ENCODE measurements at regions not wholly inside any gene's neighbourhood (a gene's known extent, or its start where the extent isn't known, plus 50 kb on each side); places are given as distances from the start of the nearest gene placed in this dataset.

DNA sequence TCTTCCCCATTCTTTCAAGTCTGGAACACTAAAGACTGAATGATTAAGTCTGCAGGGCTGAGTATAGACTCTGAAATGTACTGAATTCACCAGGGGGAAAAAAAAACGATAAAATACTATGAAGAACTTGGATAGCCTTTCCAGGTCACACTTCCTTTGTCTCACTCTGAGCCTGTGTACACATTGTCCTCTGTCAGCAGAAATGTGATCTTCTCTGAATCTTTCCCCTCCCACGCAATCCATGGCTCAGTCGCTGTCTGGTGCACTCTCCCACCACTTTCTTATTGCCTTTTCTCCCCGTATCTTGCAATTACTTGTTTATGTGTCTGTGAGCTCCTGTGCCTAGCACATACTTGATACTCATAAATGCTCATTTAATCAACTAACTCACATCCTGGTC lies 212.6 kb upstream of the RSPO3 start:
- no peak overlapping the region for H3K4me3 ChIP-seq (replicated peaks in 1 of 4; ENCODE audit: control extremely low read depth in 1 of 4, insufficient read depth in 1 of 4, low read depth in 3 of 4, low read length in 4 of 4)
- H3K9me3 ChIP-seq (ENCODE audit: control insufficient read depth, insufficient read depth, low read depth, low read length), result no peaks in the 10 kb centered on the region
- H2AFZ ChIP-seq (ENCODE audit: low read length), result no peak overlapping the region
- no peaks in the 10 kb centered on the region for H3K4me1 ChIP-seq (ENCODE audit: control insufficient read depth, extremely low read depth, insufficient read depth, low read length)
- no peak for DNase-seq (ENCODE audit: low read depth in 2 of 2)
- no peak overlapping the region for H3K4me2 ChIP-seq (ENCODE audit: extremely low read depth, insufficient read depth, low read length)
- no peaks in the 10 kb centered on the region for H4K20me1 ChIP-seq (ENCODE audit: control insufficient read depth, extremely low read depth, insufficient read depth, low read length)
- no peaks in the 10 kb centered on the region for H3K79me2 ChIP-seq (ENCODE audit: control insufficient read depth, insufficient read depth, low read length)
- no peak overlapping the region for H3K9ac ChIP-seq (ENCODE audit: insufficient read depth, low read length)
- no peak for TF ChIP-seq EZH2 (IDR thresholded peaks at IDR 0.05; ENCODE audit: low read length, missing control alignments)
- TF ChIP-seq, protein P1, sequence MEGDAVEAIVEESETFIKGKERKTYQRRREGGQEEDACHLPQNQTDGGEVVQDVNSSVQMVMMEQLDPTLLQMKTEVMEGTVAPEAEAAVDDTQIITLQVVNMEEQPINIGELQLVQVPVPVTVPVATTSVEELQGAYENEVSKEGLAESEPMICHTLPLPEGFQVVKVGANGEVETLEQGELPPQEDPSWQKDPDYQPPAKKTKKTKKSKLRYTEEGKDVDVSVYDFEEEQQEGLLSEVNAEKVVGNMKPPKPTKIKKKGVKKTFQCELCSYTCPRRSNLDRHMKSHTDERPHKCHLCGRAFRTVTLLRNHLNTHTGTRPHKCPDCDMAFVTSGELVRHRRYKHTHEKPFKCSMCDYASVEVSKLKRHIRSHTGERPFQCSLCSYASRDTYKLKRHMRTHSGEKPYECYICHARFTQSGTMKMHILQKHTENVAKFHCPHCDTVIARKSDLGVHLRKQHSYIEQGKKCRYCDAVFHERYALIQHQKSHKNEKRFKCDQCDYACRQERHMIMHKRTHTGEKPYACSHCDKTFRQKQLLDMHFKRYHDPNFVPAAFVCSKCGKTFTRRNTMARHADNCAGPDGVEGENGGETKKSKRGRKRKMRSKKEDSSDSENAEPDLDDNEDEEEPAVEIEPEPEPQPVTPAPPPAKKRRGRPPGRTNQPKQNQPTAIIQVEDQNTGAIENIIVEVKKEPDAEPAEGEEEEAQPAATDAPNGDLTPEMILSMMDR (conservative IDR thresholded peaks at IDR 0.05 in 1 of 2, IDR thresholded peaks at IDR 0.05 in 1 of 2; ENCODE audit: low read depth in 1 of 2, low read length in 2 of 2), result no peak
- no peaks in the 10 kb centered on the region for H3K27me3 ChIP-seq (ENCODE audit: control insufficient read depth, insufficient read depth, low read length)
- H3K36me3 ChIP-seq (ENCODE audit: control insufficient read depth, insufficient read depth, low read length), result no peaks in the 10 kb centered on the region
- H3K27ac ChIP-seq (ENCODE audit: insufficient read depth, low read length), result no peak overlapping the region

DNA sequence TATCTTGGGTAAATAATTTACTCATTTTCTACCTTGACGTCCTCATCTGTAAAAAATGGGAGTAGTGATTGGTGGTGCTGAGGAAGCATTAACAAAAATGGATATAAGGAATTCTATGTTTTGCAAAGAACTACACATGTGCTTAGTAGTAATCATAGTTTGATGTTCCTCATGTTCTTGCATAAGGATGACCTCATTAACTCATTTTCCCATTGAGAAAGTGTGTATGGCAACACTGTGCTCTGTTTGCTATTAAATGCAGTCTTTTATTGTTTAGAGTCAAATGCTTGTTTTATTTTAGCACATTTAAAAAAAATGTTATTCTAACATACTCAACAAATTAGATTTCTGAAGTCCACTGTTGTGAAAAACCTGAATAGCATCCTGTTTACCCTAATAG lies 211.2 kb upstream of the RSPO3 start:
- Histone ChIP-seq H3K27ac (ENCODE audit: insufficient read depth, low read length) (no peak overlapping the region), H3K4me1 (ENCODE audit: control insufficient read depth, extremely low read depth, insufficient read depth, low read length) (no peaks in the 10 kb centered on the region), H3K9ac (ENCODE audit: insufficient read depth, low read length) (no peak overlapping the region), H2AFZ (ENCODE audit: low read length) (no peak overlapping the region), H3K9me3 (ENCODE audit: control insufficient read depth, insufficient read depth, low read depth, low read length) (no peaks in the 10 kb centered on the region), H3K4me3 (replicated peaks in 1 of 4; ENCODE audit: control extremely low read depth in 1 of 4, insufficient read depth in 1 of 4, low read depth in 3 of 4, low read length in 4 of 4) (no peak overlapping the region), H3K4me2 (ENCODE audit: extremely low read depth, insufficient read depth, low read length) (no peak overlapping the region), H3K27me3 (ENCODE audit: control insufficient read depth, insufficient read depth, low read length) (no peaks in the 10 kb centered on the region), H3K36me3 (ENCODE audit: control insufficient read depth, insufficient read depth, low read length) (no peaks in the 10 kb centered on the region), H3K79me2 (ENCODE audit: control insufficient read depth, insufficient read depth, low read length) (no peaks in the 10 kb centered on the region), H4K20me1 (ENCODE audit: control insufficient read depth, extremely low read depth, insufficient read depth, low read length) (no peaks in the 10 kb centered on the region)
- DNase-seq (ENCODE audit: low read depth in 2 of 2), result no peak
- TF ChIP-seq EZH2 (IDR thresholded peaks at IDR 0.05; ENCODE audit: low read length, missing control alignments), result no peak
- TF ChIP-seq, protein P1 (conservative IDR thresholded peaks at IDR 0.05 in 1 of 2, IDR thresholded peaks at IDR 0.05 in 1 of 2; ENCODE audit: low read depth in 1 of 2, low read length in 2 of 2), result no peak

DNA sequence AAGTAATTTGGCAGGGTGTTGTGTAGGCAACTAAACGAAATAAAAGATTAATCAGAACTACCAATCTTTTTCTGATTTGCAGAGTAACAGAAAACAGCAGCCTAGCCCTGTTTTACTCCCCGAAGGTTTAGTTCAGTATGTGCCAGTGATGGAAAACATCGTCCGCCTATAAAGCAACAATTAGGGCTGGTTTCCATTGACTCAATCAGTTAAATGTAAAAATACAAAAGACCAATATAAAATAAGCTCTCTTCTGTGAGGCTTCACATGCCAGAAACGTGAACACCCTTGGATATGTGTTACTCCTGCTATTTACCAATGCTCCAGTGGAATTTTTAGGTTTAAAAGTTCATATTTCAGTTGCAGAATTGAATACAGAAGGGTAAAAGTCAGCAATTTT lies 210.5 kb upstream of the RSPO3 start:
- H3K79me2 ChIP-seq (ENCODE audit: control insufficient read depth, insufficient read depth, low read length), result no peaks in the 10 kb centered on the region
- no peak for DNase-seq (ENCODE audit: low read depth in 2 of 2)
- H3K36me3 ChIP-seq (ENCODE audit: control insufficient read depth, insufficient read depth, low read length), result no peaks in the 10 kb centered on the region
- TF ChIP-seq, protein P1 (conservative IDR thresholded peaks at IDR 0.05 in 1 of 2, IDR thresholded peaks at IDR 0.05 in 1 of 2; ENCODE audit: low read depth in 1 of 2, low read length in 2 of 2), result no peak
- no peak for TF ChIP-seq EZH2 (IDR thresholded peaks at IDR 0.05; ENCODE audit: low read length, missing control alignments)
- no peak overlapping the region for H3K9ac ChIP-seq (ENCODE audit: insufficient read depth, low read length)
- H3K27ac ChIP-seq (ENCODE audit: insufficient read depth, low read length), result no peak overlapping the region
- no peaks in the 10 kb centered on the region for H4K20me1 ChIP-seq (ENCODE audit: control insufficient read depth, extremely low read depth, insufficient read depth, low read length)
- H3K27me3 ChIP-seq (ENCODE audit: control insufficient read depth, insufficient read depth, low read length), result no peaks in the 10 kb centered on the region
- no peaks in the 10 kb centered on the region for H3K4me1 ChIP-seq (ENCODE audit: control insufficient read depth, extremely low read depth, insufficient read depth, low read length)
- no peak overlapping the region for H3K4me3 ChIP-seq (replicated peaks in 1 of 4; ENCODE audit: control extremely low read depth in 1 of 4, insufficient read depth in 1 of 4, low read depth in 3 of 4, low read length in 4 of 4)
- H2AFZ ChIP-seq (ENCODE audit: low read length), result no peak overlapping the region
- no peaks in the 10 kb centered on the region for H3K9me3 ChIP-seq (ENCODE audit: control insufficient read depth, insufficient read depth, low read depth, low read length)
- H3K4me2 ChIP-seq (ENCODE audit: extremely low read depth, insufficient read depth, low read length), result no peak overlapping the region
